ENCODE measurements at regions not wholly inside any gene's neighbourhood (a gene's known extent, or its start where the extent isn't known, plus 50 kb on each side); places are given as distances from the start of the nearest gene placed in this dataset.

GRCh38 chr7:46129831-46130230 lies 208.8 kb upstream of the IGFBP3 start:
- intact Hi-C loops (cut with DNase I; ENCODE audit: low total_unique reads) = no loop called here
- Histone ChIP-seq H3K4me3 (no peak overlapping the region), H3K36me3 (ENCODE audit: low read depth, missing control alignments) (no peaks in the 10 kb centered on the region), H3K27ac (no peak overlapping the region), H3K4me1 (no peaks in the 10 kb centered on the region), H3K27me3 (no peaks in the 10 kb centered on the region), H3K9me3 (no peaks in the 10 kb centered on the region)
- DNase-seq = no peak
- TF ChIP-seq, protein P1, sequence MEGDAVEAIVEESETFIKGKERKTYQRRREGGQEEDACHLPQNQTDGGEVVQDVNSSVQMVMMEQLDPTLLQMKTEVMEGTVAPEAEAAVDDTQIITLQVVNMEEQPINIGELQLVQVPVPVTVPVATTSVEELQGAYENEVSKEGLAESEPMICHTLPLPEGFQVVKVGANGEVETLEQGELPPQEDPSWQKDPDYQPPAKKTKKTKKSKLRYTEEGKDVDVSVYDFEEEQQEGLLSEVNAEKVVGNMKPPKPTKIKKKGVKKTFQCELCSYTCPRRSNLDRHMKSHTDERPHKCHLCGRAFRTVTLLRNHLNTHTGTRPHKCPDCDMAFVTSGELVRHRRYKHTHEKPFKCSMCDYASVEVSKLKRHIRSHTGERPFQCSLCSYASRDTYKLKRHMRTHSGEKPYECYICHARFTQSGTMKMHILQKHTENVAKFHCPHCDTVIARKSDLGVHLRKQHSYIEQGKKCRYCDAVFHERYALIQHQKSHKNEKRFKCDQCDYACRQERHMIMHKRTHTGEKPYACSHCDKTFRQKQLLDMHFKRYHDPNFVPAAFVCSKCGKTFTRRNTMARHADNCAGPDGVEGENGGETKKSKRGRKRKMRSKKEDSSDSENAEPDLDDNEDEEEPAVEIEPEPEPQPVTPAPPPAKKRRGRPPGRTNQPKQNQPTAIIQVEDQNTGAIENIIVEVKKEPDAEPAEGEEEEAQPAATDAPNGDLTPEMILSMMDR (IDR thresholded peaks at IDR 0.05) = no peak
- TF ChIP-seq POLR2A (IDR thresholded peaks at IDR 0.05) = no peak
- 86 to 91% methylated on average over 4 of the region's 4 CpGs for WGBS, 2 donors

- WGBS, 2 donors = 66 to 78% methylated on average over 2 of the region's 2 CpGs
- no peak for TF ChIP-seq POLR2A (IDR thresholded peaks at IDR 0.05)
- TF ChIP-seq, protein P1 (IDR thresholded peaks at IDR 0.05) = no peak
- Histone ChIP-seq H3K4me3 (no peak overlapping the region), H3K9me3 (no peaks in the 10 kb centered on the region), H3K27me3 (no peaks in the 10 kb centered on the region), H3K27ac (no peak overlapping the region), H3K36me3 (ENCODE audit: low read depth, missing control alignments) (no peaks in the 10 kb centered on the region), H3K4me1 (no peaks in the 10 kb centered on the region)
- intact Hi-C loops (cut with DNase I; ENCODE audit: low total_unique reads) = no loop called here
- no peak for DNase-seq
These were observed 206.7 kb upstream of the IGFBP3 start for GRCh38 chr7:46127814-46128213.

GRCh38 chr7:46126675-46127300 lies 205.7 kb upstream of the IGFBP3 start:
- intact Hi-C loops (cut with DNase I; ENCODE audit: low total_unique reads) = no loop called here
- TF ChIP-seq, protein P1 (IDR thresholded peaks at IDR 0.05) = no peak
- TF ChIP-seq POLR2A (IDR thresholded peaks at IDR 0.05) = no peak
- H3K36me3 ChIP-seq (ENCODE audit: low read depth, missing control alignments) = no peaks in the 10 kb centered on the region
- H3K27ac ChIP-seq = no peak overlapping the region
- no peaks in the 10 kb centered on the region for H3K9me3 ChIP-seq
- H3K4me3 ChIP-seq = no peak overlapping the region
- H3K27me3 ChIP-seq = no peaks in the 10 kb centered on the region
- 91 to 100% methylated on average over 2 of the region's 2 CpGs for whole genome bisulfite sequencing, 2 donors
- H3K4me1 ChIP-seq = no peaks in the 10 kb centered on the region
- no peak for DNase-seq

- Histone ChIP-seq H3K9me3 (no peaks in the 10 kb centered on the region), H3K4me3 (no peak overlapping the region), H3K27me3 (no peaks in the 10 kb centered on the region), H3K27ac (no peak overlapping the region), H3K4me1 (no peaks in the 10 kb centered on the region), H3K36me3 (ENCODE audit: low read depth, missing control alignments) (no peaks in the 10 kb centered on the region)
- no peak for DNase-seq
- 95 to 96% methylated on average over 3 of the region's 3 CpGs for WGBS, 2 donors
- intact Hi-C loops (cut with DNase I; ENCODE audit: low total_unique reads) = no loop called here
- TF ChIP-seq POLR2A (IDR thresholded peaks at IDR 0.05) = no peak
- TF ChIP-seq, protein P1 (IDR thresholded peaks at IDR 0.05) = no peak
These were observed 202.8 kb upstream of the IGFBP3 start for GRCh38 chr7:46123756-46124343.

- Histone ChIP-seq H3K36me3 (ENCODE audit: low read depth, missing control alignments) (no peaks in the 10 kb centered on the region), H3K9me3 (no peaks in the 10 kb centered on the region), H3K27ac (no peak overlapping the region), H3K4me3 (no peak overlapping the region), H3K27me3 (no peaks in the 10 kb centered on the region), H3K4me1 (no peaks in the 10 kb centered on the region)
- DNase-seq = no peak
- TF ChIP-seq, protein P1 (IDR thresholded peaks at IDR 0.05) = no peak
- TF ChIP-seq POLR2A (IDR thresholded peaks at IDR 0.05) = no peak
- intact Hi-C loops (cut with DNase I; ENCODE audit: low total_unique reads) = no loop called here
- WGBS, 2 donors = 58 to 59% methylated on average over 3 of the region's 3 CpGs
These were observed 194.3 kb upstream of the IGFBP3 start for GRCh38 chr7:46115410-46115809.
